PFSK-1 (cell line): ENCODE measurements at regions not wholly inside any gene's neighbourhood (a gene's known extent, or its start where the extent isn't known, plus 50 kb on each side); places are given as distances from the start of the nearest gene placed in this dataset.

Experiments used
- FOXP2 ChIP-seq: optimal IDR thresholded peaks from 2 replicates; pipeline ENCODE3; 2011; ENCODE audit warnings: borderline replicate concordance, control low read depth, inconsistent platforms; ENCODE audit not compliant: insufficient read depth; ENCODE audit errors: extremely low read length, extremely low read depth
- POLR2AphosphoS5 ChIP-seq: IDR thresholded peaks from 2 replicates; pipeline ENCODE4 v1.6.1; 2012; ENCODE audit warnings: low read depth, mild to moderate bottlenecking, control low read depth, low read length, moderate library complexity
- REST ChIP-seq, 2 experiments: IDR thresholded peaks; 2 replicates each; pipeline versions ENCODE4 v1.6.1 to v1.8.0; 2011 to 2012; ENCODE audit warnings: low read depth in 2 of 2, low read length in 2 of 2, control low read depth in 1 of 2, inconsistent platforms in 1 of 2, mild to moderate bottlenecking in 1 of 2, moderate library complexity in 1 of 2; ENCODE audit not compliant: insufficient read depth in 1 of 2
- SIN3A ChIP-seq: IDR thresholded peaks from 2 replicates; pipeline ENCODE4 v1.6.1; 2012; ENCODE audit warnings: mild to moderate bottlenecking, low read length, moderate library complexity, borderline replicate concordance; ENCODE audit not compliant: insufficient read depth
- TAF1 ChIP-seq: IDR thresholded peaks from 2 replicates; pipeline ENCODE4 v1.6.1; 2012; ENCODE audit warnings: low read length, control low read depth, borderline replicate concordance; ENCODE audit not compliant: insufficient read depth

- TF ChIP-seq REST (IDR thresholded peaks at IDR 0.05; ENCODE audit: insufficient read depth in 1 of 2, low read depth in 2 of 2, low read length in 2 of 2): no peak
- TF ChIP-seq SIN3A: no peak
- TF ChIP-seq FOXP2: no peak
- no peak for TF ChIP-seq TAF1
- TF ChIP-seq POLR2AphosphoS5: no peak
These were observed 223.6 kb downstream of the CGGBP1 start for GRCh38 chr3:87835236-87835635.

GRCh38 chr3:87834327-87834726 lies 224.5 kb downstream of the CGGBP1 start:
- TF ChIP-seq TAF1 (no peak), SIN3A (no peak)

- no peak for TF ChIP-seq FOXP2
- TF ChIP-seq POLR2AphosphoS5: no peak
- no peak for TF ChIP-seq SIN3A
- TF ChIP-seq REST (IDR thresholded peaks at IDR 0.05; ENCODE audit: insufficient read depth in 1 of 2, low read depth in 2 of 2, low read length in 2 of 2): no peak
- no peak for TF ChIP-seq TAF1
These were observed 225.8 kb downstream of the CGGBP1 start for GRCh38 chr3:87833039-87833377.

GRCh38 chr3:87828046-87828445 lies 230.8 kb downstream of the CGGBP1 start:
- TF ChIP-seq POLR2AphosphoS5 (no peak), FOXP2 (no peak), TAF1 (no peak)

- TF ChIP-seq FOXP2 (no peak), TAF1 (no peak), SIN3A (no peak), REST (IDR thresholded peaks at IDR 0.05; ENCODE audit: insufficient read depth in 1 of 2, low read depth in 2 of 2, low read length in 2 of 2) (no peak), POLR2AphosphoS5 (no peak)
These were observed 236.2 kb downstream of the CGGBP1 start for GRCh38 chr3:87822563-87822962.

- TF ChIP-seq SIN3A: no peak
- no peak for TF ChIP-seq FOXP2
- no peak for TF ChIP-seq POLR2AphosphoS5
- TF ChIP-seq TAF1: no peak
- no peak for TF ChIP-seq REST (IDR thresholded peaks at IDR 0.05; ENCODE audit: insufficient read depth in 1 of 2, low read depth in 2 of 2, low read length in 2 of 2)
These were observed 246.9 kb downstream of the CGGBP1 start for GRCh38 chr3:87811953-87812352.
